WTC11 (cell line): ENCODE measurements at regions not wholly inside any gene's neighbourhood (a gene's known extent, or its start where the extent isn't known, plus 50 kb on each side); places are given as distances from the start of the nearest gene placed in this dataset.

ENCODE experiments used
- ATAC-seq: fragments of 200-7000 bp; cut with Tn5 transposase; 2 replicates; pipeline ENCODE4 v1.10.0; 2021; ENCODE audit warnings: mild to moderate bottlenecking, moderate library complexity
- CTCF ChIA-PET: fragments of 300-600 bp; sonication (Branson Sonifier 250); formaldehyde crosslinking; loops from one replicate; lab custom pipeline; 2021; ENCODE audit warnings: antibody characterized with exemption; lab: Charles Lee
- POLR2A ChIA-PET: fragments of 350-600 bp; sonication (Branson Sonifier 250); formaldehyde crosslinking; loops from one replicate; lab custom pipeline; 2021; ENCODE audit warnings: antibody characterized with exemption; lab: Charles Lee
- DNase-seq: peaks from one replicate; pipeline ENCODE4 v3.0.0; 2021; ENCODE audit warnings: low spot score
- H3K27ac Mint-ChIP-seq: 2 replicates; pipeline ENCODE4 v1.8.0; 2021; ENCODE audit warnings: mixed read lengths
- H3K27me3 Mint-ChIP-seq: 2 replicates; pipeline ENCODE4 v1.8.0; 2021; ENCODE audit warnings: low read depth, mild to moderate bottlenecking, moderate library complexity, mixed read lengths
- H3K36me3 Mint-ChIP-seq: 2 replicates; pipeline ENCODE4 v1.8.0; 2021; ENCODE audit warnings: mixed read lengths
- H3K4me1 Mint-ChIP-seq: 2 replicates; pipeline ENCODE4 v1.8.0; 2022; ENCODE audit warnings: mixed read lengths
- H3K4me3 Mint-ChIP-seq: 2 replicates; pipeline ENCODE4 v1.8.0; 2021; ENCODE audit warnings: mild to moderate bottlenecking, moderate library complexity, mixed read lengths
- H3K9me3 Mint-ChIP-seq: 2 replicates; pipeline ENCODE4 v1.8.0; 2021; ENCODE audit warnings: mixed read lengths
- FOXP4 ChIP-seq: sonication (generic); formaldehyde crosslinking; IDR thresholded peaks from 2 replicates; pipeline ENCODE4 v1.8.0; 2022; ENCODE audit warnings: mild to moderate bottlenecking, missing genetic modification reagents
- MLX ChIP-seq: sonication (generic); formaldehyde crosslinking; IDR thresholded peaks from 2 replicates; pipeline ENCODE4 v1.8.1; 2023; ENCODE audit warnings: mild to moderate bottlenecking, missing genetic modification reagents, moderate library complexity
- MXD4 ChIP-seq: fragments of 250-450 bp; sonication (Bioruptor Pico); IDR thresholded peaks from 2 replicates; pipeline ENCODE4 v1.8.0; 2021; ENCODE audit warnings: mild to moderate bottlenecking, moderate library complexity, borderline replicate concordance
- PRDM15 ChIP-seq: sonication (generic); formaldehyde crosslinking; IDR thresholded peaks from 2 replicates; pipeline ENCODE4 v1.8.0; 2022; ENCODE audit warnings: missing genetic modification reagents
- PRRX2 ChIP-seq: fragments of 250-450 bp; sonication (Bioruptor Pico); IDR thresholded peaks from 2 replicates; pipeline ENCODE4 v1.8.0; 2021; ENCODE audit warnings: mild to moderate bottlenecking
- SMAD4 ChIP-seq: sonication (generic); formaldehyde crosslinking; IDR thresholded peaks from 2 replicates; pipeline ENCODE4 v1.8.0; 2022; ENCODE audit warnings: mild to moderate bottlenecking, missing genetic modification reagents
- TP53 ChIP-seq: sonication (generic); formaldehyde crosslinking; IDR thresholded peaks from 2 replicates; pipeline ENCODE4 v1.8.1; 2023; ENCODE audit warnings: mild to moderate bottlenecking, missing genetic modification reagents
- TF ChIP-seq, protein P1 (sequence below): fragments of 250-450 bp; sonication (Bioruptor Pico); IDR thresholded peaks from 2 replicates; pipeline ENCODE4 v1.9.0; 2021; ENCODE audit warnings: mild to moderate bottlenecking
- TF ChIP-seq, protein P2 (sequence below): fragments of 250-450 bp; sonication (Bioruptor Pico); IDR thresholded peaks from 2 replicates; pipeline ENCODE4 v1.9.0; 2021; ENCODE audit warnings: moderate library complexity, mild to moderate bottlenecking, inconsistent platforms, borderline replicate concordance
- TF ChIP-seq, protein P3 (sequence below): fragments of 250-450 bp; sonication (Bioruptor Pico); IDR thresholded peaks from 2 replicates; pipeline ENCODE4 v1.9.0; 2021; ENCODE audit warnings: mild to moderate bottlenecking, borderline replicate concordance

- no peak overlapping the region for H3K27ac Mint-ChIP-seq
- H3K9me3 Mint-ChIP-seq = peaks cover 26% of the 10 kb centered on the region
- CTCF ChIA-PET = no interaction called here
- H3K4me1 Mint-ChIP-seq = no peaks in the 10 kb centered on the region
- peaks cover 7% of the 10 kb centered on the region; the same call in 1 of the 2 replicates for H3K36me3 Mint-ChIP-seq
- no peak overlapping the region for H3K4me3 Mint-ChIP-seq
- H3K27me3 Mint-ChIP-seq = no peaks in the 10 kb centered on the region
- ATAC-seq (no peak), DNase-seq (no peak)
- TF ChIP-seq MLX (CRISPR knock-in tag) = no peak
- no peak for TF ChIP-seq MXD4 (CRISPR knock-in tag)
- TF ChIP-seq, protein P1, sequence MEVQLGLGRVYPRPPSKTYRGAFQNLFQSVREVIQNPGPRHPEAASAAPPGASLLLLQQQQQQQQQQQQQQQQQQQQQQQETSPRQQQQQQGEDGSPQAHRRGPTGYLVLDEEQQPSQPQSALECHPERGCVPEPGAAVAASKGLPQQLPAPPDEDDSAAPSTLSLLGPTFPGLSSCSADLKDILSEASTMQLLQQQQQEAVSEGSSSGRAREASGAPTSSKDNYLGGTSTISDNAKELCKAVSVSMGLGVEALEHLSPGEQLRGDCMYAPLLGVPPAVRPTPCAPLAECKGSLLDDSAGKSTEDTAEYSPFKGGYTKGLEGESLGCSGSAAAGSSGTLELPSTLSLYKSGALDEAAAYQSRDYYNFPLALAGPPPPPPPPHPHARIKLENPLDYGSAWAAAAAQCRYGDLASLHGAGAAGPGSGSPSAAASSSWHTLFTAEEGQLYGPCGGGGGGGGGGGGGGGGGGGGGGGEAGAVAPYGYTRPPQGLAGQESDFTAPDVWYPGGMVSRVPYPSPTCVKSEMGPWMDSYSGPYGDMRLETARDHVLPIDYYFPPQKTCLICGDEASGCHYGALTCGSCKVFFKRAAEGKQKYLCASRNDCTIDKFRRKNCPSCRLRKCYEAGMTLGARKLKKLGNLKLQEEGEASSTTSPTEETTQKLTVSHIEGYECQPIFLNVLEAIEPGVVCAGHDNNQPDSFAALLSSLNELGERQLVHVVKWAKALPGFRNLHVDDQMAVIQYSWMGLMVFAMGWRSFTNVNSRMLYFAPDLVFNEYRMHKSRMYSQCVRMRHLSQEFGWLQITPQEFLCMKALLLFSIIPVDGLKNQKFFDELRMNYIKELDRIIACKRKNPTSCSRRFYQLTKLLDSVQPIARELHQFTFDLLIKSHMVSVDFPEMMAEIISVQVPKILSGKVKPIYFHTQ = no peak
- TF ChIP-seq, protein P2, sequence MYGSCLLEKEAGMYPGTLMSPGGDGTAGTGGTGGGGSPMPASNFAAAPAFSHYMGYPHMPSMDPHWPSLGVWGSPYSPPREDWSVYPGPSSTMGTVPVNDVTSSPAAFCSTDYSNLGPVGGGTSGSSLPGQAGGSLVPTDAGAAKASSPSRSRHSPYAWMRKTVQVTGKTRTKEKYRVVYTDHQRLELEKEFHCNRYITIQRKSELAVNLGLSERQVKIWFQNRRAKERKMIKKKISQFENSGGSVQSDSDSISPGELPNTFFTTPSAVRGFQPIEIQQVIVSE (CRISPR knock-in tag) = no peak
- TF ChIP-seq, protein P3, sequence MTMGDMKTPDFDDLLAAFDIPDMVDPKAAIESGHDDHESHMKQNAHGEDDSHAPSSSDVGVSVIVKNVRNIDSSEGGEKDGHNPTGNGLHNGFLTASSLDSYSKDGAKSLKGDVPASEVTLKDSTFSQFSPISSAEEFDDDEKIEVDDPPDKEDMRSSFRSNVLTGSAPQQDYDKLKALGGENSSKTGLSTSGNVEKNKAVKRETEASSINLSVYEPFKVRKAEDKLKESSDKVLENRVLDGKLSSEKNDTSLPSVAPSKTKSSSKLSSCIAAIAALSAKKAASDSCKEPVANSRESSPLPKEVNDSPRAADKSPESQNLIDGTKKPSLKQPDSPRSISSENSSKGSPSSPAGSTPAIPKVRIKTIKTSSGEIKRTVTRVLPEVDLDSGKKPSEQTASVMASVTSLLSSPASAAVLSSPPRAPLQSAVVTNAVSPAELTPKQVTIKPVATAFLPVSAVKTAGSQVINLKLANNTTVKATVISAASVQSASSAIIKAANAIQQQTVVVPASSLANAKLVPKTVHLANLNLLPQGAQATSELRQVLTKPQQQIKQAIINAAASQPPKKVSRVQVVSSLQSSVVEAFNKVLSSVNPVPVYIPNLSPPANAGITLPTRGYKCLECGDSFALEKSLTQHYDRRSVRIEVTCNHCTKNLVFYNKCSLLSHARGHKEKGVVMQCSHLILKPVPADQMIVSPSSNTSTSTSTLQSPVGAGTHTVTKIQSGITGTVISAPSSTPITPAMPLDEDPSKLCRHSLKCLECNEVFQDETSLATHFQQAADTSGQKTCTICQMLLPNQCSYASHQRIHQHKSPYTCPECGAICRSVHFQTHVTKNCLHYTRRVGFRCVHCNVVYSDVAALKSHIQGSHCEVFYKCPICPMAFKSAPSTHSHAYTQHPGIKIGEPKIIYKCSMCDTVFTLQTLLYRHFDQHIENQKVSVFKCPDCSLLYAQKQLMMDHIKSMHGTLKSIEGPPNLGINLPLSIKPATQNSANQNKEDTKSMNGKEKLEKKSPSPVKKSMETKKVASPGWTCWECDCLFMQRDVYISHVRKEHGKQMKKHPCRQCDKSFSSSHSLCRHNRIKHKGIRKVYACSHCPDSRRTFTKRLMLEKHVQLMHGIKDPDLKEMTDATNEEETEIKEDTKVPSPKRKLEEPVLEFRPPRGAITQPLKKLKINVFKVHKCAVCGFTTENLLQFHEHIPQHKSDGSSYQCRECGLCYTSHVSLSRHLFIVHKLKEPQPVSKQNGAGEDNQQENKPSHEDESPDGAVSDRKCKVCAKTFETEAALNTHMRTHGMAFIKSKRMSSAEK (CRISPR knock-in tag) = no peak
- TF ChIP-seq TP53 (CRISPR knock-in tag) = no peak
- no peak for TF ChIP-seq FOXP4 (CRISPR knock-in tag)
- TF ChIP-seq PRRX2 (CRISPR knock-in tag) = no peak
- no peak for TF ChIP-seq SMAD4 (CRISPR knock-in tag)
- TF ChIP-seq PRDM15 (CRISPR knock-in tag) = no peak
- POLR2A ChIA-PET = no interaction called here
Observed at GRCh38 chr17:53538129-53538617, 284.6 kb upstream of the KIF2B start.
